HL-60 (cell line): ENCODE measurements at regions not wholly inside any gene's neighbourhood (a gene's known extent, or its start where the extent isn't known, plus 50 kb on each side); places are given as distances from the start of the nearest gene placed in this dataset.

Experiments used
- DNase-seq, 2 experiments: peaks; one replicate each; pipeline ENCODE4 v3.0.0-alpha.2; 2010 to 2020; ENCODE audit warnings: low read depth in 1 of 2, low spot score in 1 of 2
- H3K27ac ChIP-seq: fragments of 250-450 bp; sonication (Bioruptor Pico); replicated peaks from 2 replicates; pipeline ENCODE4 v1.5.1; 2020; ENCODE audit warnings: mild to moderate bottlenecking, moderate library complexity
- H3K27me3 ChIP-seq: fragments of 250-450 bp; sonication (Bioruptor Pico); 2 replicates; pipeline ENCODE4 v1.5.1; 2021; ENCODE audit warnings: mild to moderate bottlenecking, moderate library complexity; ENCODE audit not compliant: insufficient read depth, poor library complexity, severe bottlenecking
- H3K4me3 ChIP-seq: replicated peaks from 2 replicates; pipeline ENCODE4 v1.5.1; 2011; ENCODE audit warnings: mild to moderate bottlenecking, control low read depth, low read length; ENCODE audit not compliant: insufficient read depth
- CTCF ChIP-seq: IDR thresholded peaks from one replicate; pipeline ENCODE4 v1.5.1; 2011; ENCODE audit warnings: low read length, control low read depth, inconsistent platforms; ENCODE audit not compliant: insufficient read depth
- GABPA ChIP-seq: IDR thresholded peaks from 2 replicates; pipeline ENCODE4 v1.6.1; 2012; ENCODE audit warnings: low read depth
- POLR2AphosphoS5 ChIP-seq: IDR thresholded peaks from 2 replicates; pipeline ENCODE4 v1.6.1; 2012; ENCODE audit warnings: low read depth
- REST ChIP-seq: IDR thresholded peaks from 2 replicates; pipeline ENCODE4 v1.6.1; 2012; ENCODE audit warnings: low read depth; ENCODE audit not compliant: insufficient replicate concordance
- SPI1 ChIP-seq: IDR thresholded peaks from 2 replicates; pipeline ENCODE4 v1.6.1; 2012; ENCODE audit warnings: low read depth, mild to moderate bottlenecking, borderline replicate concordance

GRCh38 chr6:12458558-12458957 is 168.4 kb downstream of the EDN1 start:
- no peak for TF ChIP-seq POLR2AphosphoS5
- Histone ChIP-seq H3K27ac (no peak overlapping the region), H3K27me3 (no peaks in the 10 kb centered on the region), H3K4me3 (no peak overlapping the region)
- DNase-seq: no peak

DNA sequence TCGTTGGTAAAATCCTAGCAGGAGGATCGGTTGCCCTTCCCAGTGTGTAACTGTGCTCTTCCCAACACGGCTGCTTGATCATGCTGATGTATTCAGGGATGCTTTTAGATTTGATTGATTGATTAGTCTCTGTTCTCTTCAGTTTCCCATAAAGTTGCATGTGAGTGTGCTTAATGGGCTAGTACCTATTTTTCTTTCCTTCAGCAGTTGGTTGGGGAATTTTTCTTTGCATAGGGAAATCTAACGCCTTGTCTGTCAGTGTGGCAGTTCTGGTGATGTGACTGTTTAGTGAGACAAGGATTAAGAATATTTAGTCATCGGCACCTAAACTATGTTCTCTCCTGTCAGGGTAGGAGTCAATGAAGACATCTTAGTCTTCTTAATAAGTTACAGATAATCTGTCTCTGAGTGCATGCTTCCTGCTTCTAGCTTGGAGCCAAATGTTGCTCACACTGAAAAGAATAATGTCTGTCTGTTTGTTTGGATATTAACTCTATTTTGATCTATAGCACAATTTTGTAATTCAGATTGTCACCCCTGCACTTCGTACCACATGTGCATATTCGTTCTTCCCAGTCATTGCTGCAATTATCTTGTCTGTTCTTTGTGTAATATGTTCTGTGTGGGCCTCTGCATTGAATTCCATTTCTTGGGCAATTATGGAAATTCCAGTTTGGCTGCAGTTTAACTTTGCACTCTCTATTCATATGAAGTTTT is 169.9 kb downstream of the EDN1 start:
- Histone ChIP-seq H3K4me3 (no peak overlapping the region), H3K27me3 (no peaks in the 10 kb centered on the region), H3K27ac (no peak overlapping the region)
- TF ChIP-seq REST: no peak
- TF ChIP-seq CTCF: no peak
- no peak for TF ChIP-seq POLR2AphosphoS5
- no peak for TF ChIP-seq GABPA
- TF ChIP-seq SPI1: no peak
- no peak for DNase-seq

GRCh38 chr6:12467706-12468670 is 177.8 kb downstream of the EDN1 start:
- Histone ChIP-seq H3K27me3 (peaks cover 4% of the 10 kb centered on the region), H3K27ac (no peak overlapping the region), H3K4me3 (no peak overlapping the region)
- TF ChIP-seq SPI1 (no peak), GABPA (no peak), REST (no peak), POLR2AphosphoS5 (no peak), CTCF (no peak)
- no peak for DNase-seq

DNA sequence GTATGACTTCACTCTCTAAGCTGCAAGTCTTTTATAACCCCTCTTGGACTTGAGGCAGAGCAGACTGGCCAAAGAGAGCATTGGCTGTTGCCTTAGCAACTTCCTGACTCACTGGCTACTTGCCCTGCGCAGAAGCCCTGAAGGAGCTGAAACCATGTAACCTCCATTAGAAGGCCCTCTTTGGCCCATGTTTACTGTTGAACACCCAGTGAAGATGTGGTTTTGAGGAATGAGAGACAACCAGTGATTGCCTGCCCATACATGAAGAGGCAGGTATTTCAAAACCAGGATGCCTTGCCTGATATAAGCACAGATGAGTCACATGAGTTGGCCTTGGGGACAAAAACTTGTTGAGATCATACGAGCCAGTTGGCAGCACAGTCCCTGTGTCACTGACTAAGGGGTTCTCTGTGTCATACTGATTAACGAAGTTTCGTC is 182.5 kb downstream of the EDN1 start:
- no peak for DNase-seq
- TF ChIP-seq GABPA (no peak), POLR2AphosphoS5 (no peak), REST (no peak), SPI1 (no peak), CTCF (no peak)

More for the DNA sequence above, 182.5 kb downstream of the EDN1 start:
- no peak overlapping the region for H3K27ac ChIP-seq
- H3K4me3 ChIP-seq: no peak overlapping the region
- H3K27me3 ChIP-seq: peaks cover 4% of the 10 kb centered on the region
